ENCODE measurements at regions not wholly inside any gene's neighbourhood (a gene's known extent, or its start where the extent isn't known, plus 50 kb on each side); places are given as distances from the start of the nearest gene placed in this dataset.
A peak's percentile ranks its signal among the peaks of the same experiment; 100 is the strongest.

DNA sequence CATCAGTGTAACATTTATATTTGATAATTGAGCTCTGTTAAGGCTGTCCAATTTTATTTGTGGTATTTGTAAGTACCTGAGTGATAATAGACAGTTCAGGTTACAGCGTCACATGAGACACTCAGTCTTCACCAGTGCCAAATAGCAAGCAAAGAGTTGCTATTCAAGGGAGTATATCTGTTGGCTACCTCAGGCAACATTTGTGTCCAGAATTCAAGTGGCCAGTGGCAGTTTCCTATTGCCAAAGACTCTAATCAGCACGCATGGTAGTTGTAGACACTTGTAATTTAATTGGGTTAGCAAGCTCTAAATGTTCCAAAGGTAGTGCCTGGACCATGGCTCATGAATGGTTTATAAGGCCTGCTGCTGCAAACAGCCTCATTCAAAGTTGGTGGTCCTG is 1524.3 kb upstream of the B3GALT2 start:
- Mint-ChIP-seq H3K4me3 (no peak overlapping the region), H3K9me3 (no peaks in the 10 kb centered on the region), H3K36me3 (ENCODE audit: low read depth) (no peaks in the 10 kb centered on the region), H3K4me1 (no peaks in the 10 kb centered on the region), H3K27ac (no peak overlapping the region), H3K27me3 (ENCODE audit: low read depth, poor library complexity) (no peaks in the 10 kb centered on the region)
- no peak for TF ChIP-seq CTCF (IDR thresholded peaks at IDR 0.05)
- no peak for DNase-seq

- Mint-ChIP-seq H3K36me3 (ENCODE audit: low read depth) (no peaks in the 10 kb centered on the region), H3K27me3 (ENCODE audit: low read depth, poor library complexity) (no peaks in the 10 kb centered on the region), H3K4me1 (no peaks in the 10 kb centered on the region), H3K4me3 (no peak overlapping the region), H3K9me3 (no peaks in the 10 kb centered on the region), H3K27ac (no peak overlapping the region)
- TF ChIP-seq CTCF (IDR thresholded peaks at IDR 0.05), result no peak
- no peak for DNase-seq
These were observed 1523.0 kb upstream of the B3GALT2 start for GRCh38 chr1:194709439-194709838.

DNA sequence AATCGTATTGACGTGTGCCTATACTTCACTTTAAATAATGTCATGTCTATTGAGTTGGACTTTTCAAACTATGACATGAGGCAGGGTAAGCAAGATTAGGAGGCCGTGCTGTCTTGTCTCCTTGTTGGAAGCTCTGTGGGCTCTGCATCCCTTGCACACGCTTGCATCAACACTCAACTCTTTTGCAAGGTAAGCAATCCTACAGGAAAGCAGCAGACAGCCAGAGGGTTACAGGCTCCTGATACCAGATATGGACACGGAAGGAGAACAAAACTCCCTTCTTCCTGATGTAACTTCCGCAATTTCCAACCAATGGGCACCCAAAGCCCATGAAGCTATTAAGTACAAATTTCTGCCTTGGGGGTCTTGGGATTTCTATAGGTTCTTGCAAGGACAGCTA is 1520.7 kb upstream of the B3GALT2 start:
- H3K4me1 Mint-ChIP-seq, result no peaks in the 10 kb centered on the region
- no peaks in the 10 kb centered on the region for H3K36me3 Mint-ChIP-seq (ENCODE audit: low read depth)
- no peak for TF ChIP-seq CTCF (IDR thresholded peaks at IDR 0.05)
- H3K27ac Mint-ChIP-seq, result peak overlapping the region; percentile 46
- H3K27me3 Mint-ChIP-seq (ENCODE audit: low read depth, poor library complexity), result no peaks in the 10 kb centered on the region
- H3K4me3 Mint-ChIP-seq, result no peak overlapping the region
- DNase-seq, result no peak
- no peaks in the 10 kb centered on the region for H3K9me3 Mint-ChIP-seq

GRCh38 chr1:194705123-194705854 is 1518.9 kb upstream of the B3GALT2 start:
- Mint-ChIP-seq H3K9me3 (no peaks in the 10 kb centered on the region), H3K27ac (no peak overlapping the region), H3K4me3 (no peak overlapping the region), H3K36me3 (ENCODE audit: low read depth) (no peaks in the 10 kb centered on the region), H3K27me3 (ENCODE audit: low read depth, poor library complexity) (no peaks in the 10 kb centered on the region), H3K4me1 (no peaks in the 10 kb centered on the region)
- DNase-seq, result no peak
- no peak for TF ChIP-seq CTCF (IDR thresholded peaks at IDR 0.05)

GRCh38 chr1:194698908-194699318 is 1512.5 kb upstream of the B3GALT2 start:
- Mint-ChIP-seq H3K9me3 (no peaks in the 10 kb centered on the region), H3K27ac (peak overlapping the region; percentile 43), H3K4me1 (no peaks in the 10 kb centered on the region), H3K27me3 (ENCODE audit: low read depth, poor library complexity) (no peaks in the 10 kb centered on the region), H3K36me3 (ENCODE audit: low read depth) (no peaks in the 10 kb centered on the region), H3K4me3 (no peak overlapping the region)
- DNase-seq, result no peak
- TF ChIP-seq CTCF (IDR thresholded peaks at IDR 0.05), result no peak

DNA sequence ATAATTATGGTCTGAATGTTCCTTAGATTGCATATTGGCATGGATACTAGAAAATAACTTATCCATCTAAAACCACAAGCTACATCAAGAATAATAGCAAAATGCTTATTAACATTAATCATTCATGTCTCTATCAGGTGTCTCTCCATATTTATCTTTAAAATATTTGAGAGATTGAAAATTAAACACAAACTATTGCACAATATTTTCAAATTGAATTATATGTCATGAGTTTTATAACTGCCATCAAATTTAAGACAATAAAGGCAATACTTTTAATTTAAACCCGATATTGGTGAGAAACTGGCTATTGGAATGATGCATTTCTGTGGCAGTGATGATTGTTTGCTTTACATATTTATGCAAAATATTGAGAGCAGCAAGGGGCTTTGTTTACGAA is 1506.8 kb upstream of the B3GALT2 start:
- H3K27ac Mint-ChIP-seq, result no peak overlapping the region
- no peaks in the 10 kb centered on the region for H3K36me3 Mint-ChIP-seq (ENCODE audit: low read depth)
- H3K9me3 Mint-ChIP-seq, result no peaks in the 10 kb centered on the region
- no peak for DNase-seq
- no peaks in the 10 kb centered on the region for H3K4me1 Mint-ChIP-seq
- no peak for TF ChIP-seq CTCF (IDR thresholded peaks at IDR 0.05)
- no peak overlapping the region for H3K4me3 Mint-ChIP-seq
- no peaks in the 10 kb centered on the region for H3K27me3 Mint-ChIP-seq (ENCODE audit: low read depth, poor library complexity)
